ENCODE measurements at regions not wholly inside any gene's neighbourhood (a gene's known extent, or its start where the extent isn't known, plus 50 kb on each side); places are given as distances from the start of the nearest gene placed in this dataset.
"Not testable (repeated sequence)": the region's sequence is repeated elsewhere in the genome, so short reads cannot be mapped to it uniquely, and the experiment has no call there.

- DNase-seq (ENCODE audit: low read depth): no peak
Observed at GRCh38 chr3:20403986-20404740, 218.2 kb upstream of the SGO1 start.

- DNase-seq (ENCODE audit: low read depth): peak; percentile 21
Observed at GRCh38 chr3:20401253-20401652, 215.2 kb upstream of the SGO1 start.

GRCh38 chr3:20400686-20401085, 214.7 kb upstream of the SGO1 start:
- no peak for DNase-seq (ENCODE audit: low read depth)

GRCh38 chr3:20400281-20400680, 214.3 kb upstream of the SGO1 start:
- DNase-seq (ENCODE audit: low read depth): no peak

- DNase-seq (ENCODE audit: low read depth): no peak
Observed at GRCh38 chr3:20396335-20396734, 210.3 kb upstream of the SGO1 start.

- DNase-seq (ENCODE audit: low read depth): no peak
Observed at GRCh38 chr3:20395692-20396091, 209.7 kb upstream of the SGO1 start.

GRCh38 chr3:20394243-20394642, 208.2 kb upstream of the SGO1 start:
- DNase-seq (ENCODE audit: low read depth): no peak

GRCh38 chr3:20391644-20392043, 205.6 kb upstream of the SGO1 start:
- DNase-seq (ENCODE audit: low read depth): no peak

GRCh38 chr3:20388971-20389370, 203.0 kb upstream of the SGO1 start:
- DNase-seq (ENCODE audit: low read depth): no peak

GRCh38 chr3:20380295-20380694, 194.3 kb upstream of the SGO1 start:
- no peak for DNase-seq (ENCODE audit: low read depth)

GRCh38 chr3:20378315-20378714, 192.3 kb upstream of the SGO1 start:
- no peak for DNase-seq (ENCODE audit: low read depth)

- DNase-seq (ENCODE audit: low read depth): no peak
Observed at GRCh38 chr3:20376665-20377217, 190.7 kb upstream of the SGO1 start.

- no peak for DNase-seq (ENCODE audit: low read depth)
Observed at GRCh38 chr3:20375302-20375701, 189.3 kb upstream of the SGO1 start.

GRCh38 chr3:20370273-20371063, 184.5 kb upstream of the SGO1 start:
- not testable (repeated sequence) for DNase-seq (ENCODE audit: low read depth)

- DNase-seq (ENCODE audit: low read depth): no peak
Observed at GRCh38 chr3:20361000-20361399, 175.0 kb upstream of the SGO1 start.

- DNase-seq (ENCODE audit: low read depth): no peak
Observed at GRCh38 chr3:20353286-20353685, 167.3 kb upstream of the SGO1 start.

- DNase-seq (ENCODE audit: low read depth): peak; percentile 76
Observed at GRCh38 chr3:20352546-20353179, 166.7 kb upstream of the SGO1 start.

- DNase-seq (ENCODE audit: low read depth): peak; percentile 60
Observed at GRCh38 chr3:20350449-20350848, 164.4 kb upstream of the SGO1 start.

- DNase-seq (ENCODE audit: low read depth): no peak
Observed at GRCh38 chr3:20346916-20347315, 160.9 kb upstream of the SGO1 start.

- DNase-seq (ENCODE audit: low read depth): no peak
Observed at GRCh38 chr3:20346369-20346768, 160.4 kb upstream of the SGO1 start.

GRCh38 chr3:20344400-20344959, 158.5 kb upstream of the SGO1 start:
- DNase-seq (ENCODE audit: low read depth): no peak

- no peak for DNase-seq (ENCODE audit: low read depth)
Observed at GRCh38 chr3:20343790-20344189, 157.8 kb upstream of the SGO1 start.

All from LHCN-M2 (cell line).